NT2/D1 (cell line): ENCODE measurements at regions not wholly inside any gene's neighbourhood (a gene's known extent, or its start where the extent isn't known, plus 50 kb on each side); places are given as distances from the start of the nearest gene placed in this dataset.

ENCODE experiments used
- YY1 ChIP-seq: IDR thresholded peaks from 2 replicates; pipeline ENCODE4 v1.6.1; 2011; ENCODE audit not compliant: insufficient read length, insufficient read depth
- ZNF274 ChIP-seq: IDR thresholded peaks from 2 replicates; pipeline ENCODE4 v1.6.1; 2011; ENCODE audit warnings: mild to moderate bottlenecking, low read depth, low read length

DNA sequence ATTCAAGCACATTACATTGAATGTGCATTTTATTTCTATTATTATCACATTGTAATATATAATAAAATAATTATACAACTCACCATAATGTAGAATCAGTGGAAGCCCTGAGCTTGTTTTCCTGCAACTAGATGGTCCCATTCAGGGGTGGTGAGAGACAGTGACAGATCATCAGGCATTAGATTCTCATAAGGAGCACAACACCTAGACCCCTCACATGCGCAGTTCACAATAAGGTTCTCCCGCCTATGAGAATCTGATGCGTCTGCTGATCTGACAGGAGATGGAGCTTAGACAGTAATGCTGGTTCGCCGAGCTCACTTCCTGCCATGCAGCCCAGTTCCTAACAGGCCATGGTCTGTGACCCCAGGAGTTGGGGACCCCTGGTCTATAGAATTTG is 96.7 kb upstream of the RBBP6 start:
- TF ChIP-seq YY1 (no peak), ZNF274 (no peak)
